Sciatic nerve (tissue), 2 donors: ENCODE measurements at regions not wholly inside any gene's neighbourhood (a gene's known extent, or its start where the extent isn't known, plus 50 kb on each side); places are given as distances from the start of the nearest gene placed in this dataset.
"Not testable (repeated sequence)": the region's sequence is repeated elsewhere in the genome, so short reads cannot be mapped to it uniquely, and the experiment has no call there.

Source experiments
- ATAC-seq: fragments of 200-7000 bp; cut with Tn5 transposase; one replicate; pipeline ENCODE4 v1.9.1; 2020; ENCODE audit warnings: mild to moderate bottlenecking, moderate library complexity
- DNase-seq: peaks from one replicate; pipeline ENCODE4 v3.0.0-alpha.2; 2020; ENCODE audit warnings: low spot score
- intact Hi-C: fragments of 100-400 bp; cut with DNase I; formaldehyde crosslinking; loops from one replicate; pipeline ENCODE4 v1.14.2; 2022
- donor health status: DM: no; HTN: no; CAD: no.
- donor health status: DM: no; HTN: no; CAD: no.

GRCh38 chr3:177333533-177334520, 136.5 kb upstream of the TBL1XR1 start:
- peak; percentile 79 for ATAC-seq
- intact Hi-C loops, result no loop called here
- DNase-seq, result peak; percentile 72

- intact Hi-C loops, result no loop called here
- DNase-seq (no peak), ATAC-seq (no peak)
Observed at GRCh38 chr3:177334803-177335202, 137.5 kb upstream of the TBL1XR1 start.

- ATAC-seq (peak; percentile 28), DNase-seq (no peak)
- intact Hi-C loops, result no loop called here
Observed at GRCh38 chr3:177335728-177336127, 138.4 kb upstream of the TBL1XR1 start.

GRCh38 chr3:177336873-177337450, 139.7 kb upstream of the TBL1XR1 start:
- DNase-seq (no peak), ATAC-seq (no peak)
- intact Hi-C loops, result no loop called here

GRCh38 chr3:177337541-177338331, 140.5 kb upstream of the TBL1XR1 start:
- ATAC-seq, result peak; percentile 49

DNA sequence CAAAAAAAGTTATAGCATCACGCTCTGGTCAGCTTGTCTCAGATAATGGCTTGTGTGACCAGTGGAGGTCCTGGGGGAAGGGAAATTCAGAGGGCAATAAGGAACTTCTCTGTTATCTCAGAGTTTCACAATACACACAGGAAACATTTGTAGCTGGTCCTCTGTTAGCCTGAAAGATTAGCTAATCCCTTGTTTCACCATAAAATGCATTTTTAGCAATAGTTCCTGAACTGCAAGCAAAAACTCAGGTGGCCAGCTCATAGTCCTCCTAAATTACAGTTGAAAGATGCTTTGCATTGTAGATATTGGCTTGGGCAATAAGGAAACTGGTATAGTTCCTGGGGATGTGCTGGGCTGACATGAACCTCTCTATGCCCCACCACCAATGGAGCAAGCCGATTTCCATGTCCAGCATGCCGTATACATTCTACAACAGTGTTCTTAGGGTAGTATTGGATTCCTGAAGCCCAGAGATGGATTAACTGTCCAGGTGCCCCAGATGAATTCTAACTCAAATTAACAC, 141.5 kb upstream of the TBL1XR1 start:
- ATAC-seq (peak; percentile 89), DNase-seq (no peak)
- intact Hi-C loops, result no loop called here

More at GRCh38 chr3:177337541-177338331, 140.5 kb upstream of the TBL1XR1 start:
- no peak for DNase-seq
- intact Hi-C loops, result no loop called here

DNA sequence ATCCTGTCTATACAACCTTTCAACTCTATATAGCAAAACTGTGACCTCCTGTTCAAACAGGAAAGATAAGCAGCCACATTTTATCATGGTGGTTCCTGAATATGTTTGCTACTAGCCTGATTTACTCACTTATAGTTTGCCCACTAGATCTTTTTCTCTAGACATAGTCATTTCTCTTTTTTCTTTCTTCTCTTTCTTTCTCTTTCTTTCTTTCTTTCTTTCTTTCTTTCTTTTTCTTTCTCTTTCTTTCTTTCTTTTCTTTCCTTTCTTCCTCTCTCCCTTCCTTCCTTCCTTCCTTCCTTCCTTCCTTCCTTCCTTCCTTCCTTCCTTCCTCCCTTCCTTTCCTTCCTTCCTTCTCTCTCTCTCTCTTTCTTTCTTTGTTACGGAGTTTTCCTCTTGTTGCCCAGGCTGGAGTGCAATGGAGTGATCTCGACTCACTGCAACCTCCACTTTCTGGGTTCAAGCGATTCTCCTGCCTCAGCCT, 142.0 kb upstream of the TBL1XR1 start:
- DNase-seq, ATAC-seq, intact Hi-C loops: not testable (repeated sequence)

DNA sequence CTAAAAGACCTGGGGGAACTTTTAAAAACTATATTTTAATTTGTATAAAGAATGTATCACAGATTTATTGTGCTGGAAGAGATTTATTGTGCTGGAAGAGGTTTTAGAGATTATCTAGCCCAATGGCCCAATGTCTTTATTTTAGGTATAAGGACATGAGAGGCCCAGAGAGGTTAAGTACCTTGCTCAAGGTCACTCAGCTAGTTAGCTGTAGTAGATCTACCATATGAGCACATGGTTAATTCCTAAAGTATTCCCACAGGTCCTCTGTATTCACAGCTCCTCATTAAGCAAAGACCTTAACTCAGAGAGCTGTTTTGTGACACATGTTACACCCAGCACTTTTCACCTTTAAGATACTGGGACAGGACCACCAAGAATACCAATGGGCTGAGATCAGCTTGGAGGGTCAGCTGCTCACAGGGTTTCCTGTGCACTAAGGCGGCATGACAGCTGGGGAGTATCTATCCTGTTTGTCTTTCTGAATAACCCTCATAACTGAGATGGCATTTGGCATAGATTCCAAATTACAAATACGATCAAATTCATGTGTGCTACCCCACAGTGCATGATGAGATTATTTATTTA, 143.1 kb upstream of the TBL1XR1 start:
- DNase-seq, result no peak
- intact Hi-C loops, result no loop called here
- no peak for ATAC-seq

DNA sequence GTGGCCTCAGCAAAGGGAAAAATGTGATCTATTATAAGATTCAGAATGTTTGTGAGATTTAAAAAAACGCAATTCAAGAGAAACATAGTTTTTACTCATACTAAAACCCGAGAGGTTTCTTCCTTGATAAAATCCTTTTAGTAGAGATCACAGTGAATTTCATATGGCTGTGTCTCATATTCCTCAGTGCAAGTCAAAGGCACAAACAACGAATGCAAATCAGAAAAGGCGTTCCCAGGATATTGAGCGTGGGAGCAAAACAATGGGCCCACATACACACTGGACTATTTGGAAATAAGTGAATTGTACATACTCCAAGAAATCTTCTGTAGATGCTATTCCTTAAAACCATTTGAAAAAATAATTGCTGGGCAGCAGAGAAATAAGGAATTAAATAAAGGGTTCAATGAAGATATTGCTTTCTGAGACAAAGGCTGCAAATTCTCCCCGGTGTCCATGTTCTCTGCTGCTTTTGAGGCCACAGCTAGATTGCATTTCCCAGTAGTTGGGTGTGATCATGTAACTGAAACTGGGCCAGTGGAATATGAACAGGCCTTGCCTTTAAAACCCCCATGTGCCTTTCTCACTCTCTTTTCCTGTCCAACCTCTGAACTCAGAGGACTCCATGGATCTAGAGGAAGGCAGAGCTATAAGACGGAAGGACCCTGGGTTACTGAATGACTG, 144.6 kb upstream of the TBL1XR1 start:
- intact Hi-C loops, result no loop called here
- ATAC-seq (no peak), DNase-seq (no peak)

DNA sequence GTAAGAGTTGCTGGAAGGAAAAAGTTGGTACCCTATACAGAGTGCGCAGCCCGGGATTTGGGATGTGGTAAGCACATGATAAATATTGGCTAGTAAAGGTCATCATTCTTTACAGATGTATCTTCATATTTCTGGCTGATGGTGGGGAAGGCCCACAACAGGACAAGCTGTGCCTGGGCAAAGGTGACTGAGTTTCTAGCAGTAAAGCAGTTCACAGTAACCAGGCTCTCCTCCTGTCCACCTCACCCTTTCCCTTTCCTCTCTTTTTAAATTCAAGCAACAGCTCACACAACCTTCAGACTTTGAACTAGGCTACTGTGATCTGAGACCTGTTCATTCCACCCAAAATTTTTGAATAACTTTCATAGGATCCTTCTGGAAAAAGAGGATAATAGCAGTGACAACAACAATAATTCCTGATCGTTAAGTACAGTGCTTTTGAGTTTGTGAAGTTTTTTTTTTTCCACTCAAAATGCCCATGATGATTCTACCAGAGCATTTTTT, 145.9 kb upstream of the TBL1XR1 start:
- no peak for ATAC-seq
- intact Hi-C loops, result no loop called here
- DNase-seq, result no peak

DNA sequence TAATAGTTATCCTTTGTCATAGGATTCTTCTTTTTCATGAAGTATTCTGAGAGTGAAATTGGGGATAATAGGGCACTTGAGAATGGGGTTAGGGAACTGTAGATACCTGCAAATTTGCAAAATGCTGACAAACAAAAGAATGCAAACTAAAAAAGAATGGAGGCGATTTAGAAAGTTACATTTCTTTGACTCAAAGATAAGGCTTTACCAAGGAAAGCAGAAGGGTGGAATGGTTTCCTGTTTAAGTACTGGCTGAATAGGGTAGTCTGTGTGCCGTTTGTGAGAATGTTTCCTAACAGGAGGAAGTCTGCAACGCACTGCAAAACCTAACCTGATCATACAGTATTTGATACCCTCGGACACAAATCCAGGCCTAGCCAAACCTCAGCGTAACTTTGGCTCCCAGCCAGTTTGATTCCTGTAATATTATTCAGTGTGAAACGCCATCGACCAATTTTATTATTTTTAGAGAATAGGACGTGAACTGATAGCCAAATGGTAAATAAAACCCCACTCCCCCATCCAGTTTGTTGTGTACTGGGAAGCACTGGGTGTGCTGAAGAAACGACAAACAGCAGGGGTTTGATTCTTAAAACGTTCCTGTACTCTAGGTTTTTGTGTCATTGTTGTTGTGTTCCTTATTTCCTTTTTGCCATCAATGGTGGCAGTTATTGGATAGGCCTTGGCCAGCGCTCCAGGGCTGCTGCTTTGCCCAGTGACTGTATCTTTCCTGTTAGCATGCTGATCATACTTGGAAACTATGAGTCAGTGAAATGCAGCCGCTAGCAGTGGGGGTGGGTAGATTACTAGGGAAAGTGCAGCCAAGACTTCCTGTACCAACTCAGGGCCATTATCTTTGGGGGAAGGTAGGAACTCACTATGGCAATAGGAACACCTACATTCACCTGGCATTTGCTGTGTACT, 148.0 kb upstream of the TBL1XR1 start:
- ATAC-seq, result peak; percentile 97
- intact Hi-C loops, result no loop called here
- peak; percentile 87 for DNase-seq

DNA sequence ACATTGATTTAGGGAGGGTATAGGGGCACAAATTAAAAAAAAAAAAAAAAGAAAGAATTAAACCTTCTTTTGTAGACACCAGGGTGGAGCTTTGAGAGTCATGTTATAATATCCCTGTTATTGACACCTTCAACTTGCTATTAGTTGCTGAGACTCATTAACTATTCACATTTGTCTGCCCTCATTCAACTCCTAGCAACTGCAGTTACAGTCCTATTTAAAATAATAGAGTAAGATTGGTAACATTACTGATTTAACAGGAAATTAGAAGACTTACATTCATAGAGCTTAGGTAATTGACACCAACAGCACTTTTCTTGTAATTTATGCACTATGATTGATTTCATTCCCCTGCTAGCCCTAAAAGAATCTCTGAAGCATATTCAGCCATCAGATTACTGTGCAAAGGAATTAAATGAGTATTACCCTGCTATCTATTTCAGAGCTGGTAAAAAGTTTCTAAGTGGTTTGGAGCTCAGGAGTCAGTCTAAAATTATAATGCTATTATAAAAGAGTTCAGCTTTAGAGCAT, 148.8 kb upstream of the TBL1XR1 start:
- intact Hi-C loops, result no loop called here
- DNase-seq (no peak), ATAC-seq (no peak)

DNA sequence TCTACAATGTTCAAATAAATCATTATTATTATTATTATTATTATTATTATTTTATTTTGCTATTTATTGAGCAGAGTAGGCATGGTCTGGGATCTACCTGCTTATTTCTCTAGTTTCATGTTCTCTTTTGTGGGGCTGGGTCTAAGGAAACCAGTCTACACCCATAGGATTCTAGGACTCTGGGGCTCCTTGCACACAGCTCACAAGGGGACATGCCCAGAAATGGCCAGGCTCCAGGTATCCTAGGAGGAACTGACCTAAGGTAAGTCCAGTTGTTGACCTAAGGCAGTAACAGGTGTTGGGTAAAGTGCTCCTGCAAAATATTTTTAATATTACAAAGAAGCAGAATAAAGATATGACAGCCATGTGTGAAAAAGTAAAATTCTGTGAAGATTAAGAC, 149.6 kb upstream of the TBL1XR1 start:
- ATAC-seq (no peak), DNase-seq (no peak)
- intact Hi-C loops, result no loop called here

DNA sequence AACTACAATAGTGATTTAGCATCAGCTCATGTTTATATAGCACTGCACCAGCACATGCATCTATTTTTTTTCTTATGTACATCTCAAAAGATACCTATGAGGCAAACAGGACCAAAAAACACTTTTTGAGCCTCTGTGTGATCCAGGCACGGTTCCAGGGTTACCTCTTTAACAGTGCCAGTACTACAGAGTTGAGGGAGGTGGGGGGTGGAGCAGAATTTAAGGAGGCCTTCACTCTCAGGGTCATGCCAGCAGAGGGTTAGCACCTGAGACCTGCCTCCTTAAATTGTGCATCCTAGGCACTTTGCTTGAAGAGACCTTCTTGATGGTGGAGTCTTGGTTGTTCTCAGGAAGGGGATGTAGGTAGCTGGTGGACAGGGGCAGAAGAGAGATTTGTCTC, 150.3 kb upstream of the TBL1XR1 start:
- no peak for ATAC-seq
- no peak for DNase-seq
- intact Hi-C loops, result no loop called here

- DNase-seq (no peak), ATAC-seq (no peak)
- intact Hi-C loops, result no loop called here
Observed at GRCh38 chr3:177348974-177349373, 151.7 kb upstream of the TBL1XR1 start.

- ATAC-seq, result no peak
- intact Hi-C loops, result no loop called here
- DNase-seq, result no peak
Observed at GRCh38 chr3:177349384-177349783, 152.1 kb upstream of the TBL1XR1 start.

DNA sequence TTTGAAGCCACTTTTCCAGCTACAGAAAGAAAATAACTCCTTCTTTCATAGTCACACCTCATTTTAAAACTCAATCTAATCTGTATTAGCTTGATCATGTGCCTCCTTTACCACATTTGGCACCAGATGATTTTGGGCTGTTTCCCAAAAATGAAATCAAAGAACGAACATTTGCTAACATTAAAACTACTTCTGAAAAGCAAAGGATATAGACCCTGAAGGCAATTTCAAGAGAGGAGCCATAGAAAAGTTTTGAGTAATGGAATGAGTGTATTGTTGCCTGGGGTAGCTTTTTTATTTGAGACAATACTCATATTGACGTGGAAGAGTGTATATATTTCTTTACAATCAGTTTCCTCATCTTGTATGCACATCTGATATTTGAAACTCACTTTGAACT, 152.8 kb upstream of the TBL1XR1 start:
- ATAC-seq (no peak), DNase-seq (no peak)
- intact Hi-C loops, result no loop called here
